ENCODE measurements at regions not wholly inside any gene's neighbourhood (a gene's known extent, or its start where the extent isn't known, plus 50 kb on each side); places are given as distances from the start of the nearest gene placed in this dataset.
"Not testable (repeated sequence)": the region's sequence is repeated elsewhere in the genome, so short reads cannot be mapped to it uniquely, and the experiment has no call there.

- Histone ChIP-seq H3K4me3 (no peak overlapping the region), H3K27ac (no peak overlapping the region), H3K4me1 (no peaks in the 10 kb centered on the region), H3K27me3 (no peaks in the 10 kb centered on the region), H3K9me3 (no peaks in the 10 kb centered on the region), H3K36me3 (no peaks in the 10 kb centered on the region)
- 89% methylated on average over 7 of the region's 12 CpGs for WGBS (ENCODE audit: insufficient coverage, low coverage, low lambda C conversion rate, missing lambda C conversion rate)
- ATAC-seq (no peak), DNase-seq (no peak)
- TF ChIP-seq POLR2A (IDR thresholded peaks at IDR 0.05) (no peak), CTCF (IDR thresholded peaks at IDR 0.05) (no peak)
- intact Hi-C loops (cut with DNase I): no loop called here
Measured at GRCh38 chr10:78602201-78602932, 466.4 kb upstream of the ZMIZ1 start.

- DNase-seq: no peak
- ATAC-seq: no peak
- H3K27me3 ChIP-seq: no peaks in the 10 kb centered on the region
- no peaks in the 10 kb centered on the region for H3K36me3 ChIP-seq
- H3K9me3 ChIP-seq: no peaks in the 10 kb centered on the region
- 100% methylated on average over 1 of the region's 9 CpGs for WGBS (ENCODE audit: insufficient coverage, low coverage, low lambda C conversion rate, missing lambda C conversion rate)
- no peak overlapping the region for H3K4me3 ChIP-seq
- TF ChIP-seq POLR2A (IDR thresholded peaks at IDR 0.05): no peak
- no peak for TF ChIP-seq CTCF (IDR thresholded peaks at IDR 0.05)
- intact Hi-C loops (cut with DNase I): no loop called here
- no peaks in the 10 kb centered on the region for H3K4me1 ChIP-seq
- H3K27ac ChIP-seq: no peak overlapping the region
Measured at GRCh38 chr10:78604286-78604685, 464.5 kb upstream of the ZMIZ1 start.

- 89% methylated on average over 3 of the region's 3 CpGs for WGBS (ENCODE audit: insufficient coverage, low coverage, low lambda C conversion rate, missing lambda C conversion rate)
- Histone ChIP-seq H3K36me3 (no peaks in the 10 kb centered on the region), H3K9me3 (no peaks in the 10 kb centered on the region), H3K27ac (no peak overlapping the region), H3K4me3 (no peak overlapping the region), H3K27me3 (no peaks in the 10 kb centered on the region), H3K4me1 (no peaks in the 10 kb centered on the region)
- ATAC-seq (no peak), DNase-seq (no peak)
- no peak for TF ChIP-seq POLR2A (IDR thresholded peaks at IDR 0.05)
- no peak for TF ChIP-seq CTCF (IDR thresholded peaks at IDR 0.05)
- intact Hi-C loops (cut with DNase I): no loop called here
Measured at GRCh38 chr10:78604721-78605120, 464.0 kb upstream of the ZMIZ1 start.

- H3K9me3 ChIP-seq: no peaks in the 10 kb centered on the region
- ATAC-seq (peak in 1 of 4 donors; percentile 76), DNase-seq (no peak)
- H3K4me1 ChIP-seq: no peaks in the 10 kb centered on the region
- H3K4me3 ChIP-seq: no peak overlapping the region
- WGBS (ENCODE audit: insufficient coverage, low coverage, low lambda C conversion rate, missing lambda C conversion rate): 41% methylated on average over 3 of the region's 4 CpGs
- no peaks in the 10 kb centered on the region for H3K36me3 ChIP-seq
- intact Hi-C loops (cut with DNase I): no loop called here
- no peaks in the 10 kb centered on the region for H3K27me3 ChIP-seq
- H3K27ac ChIP-seq: no peak overlapping the region
- TF ChIP-seq CTCF (IDR thresholded peaks at IDR 0.05): peak in 3 of 4 donors; percentile 12 to 16 (median 14)
- TF ChIP-seq POLR2A (IDR thresholded peaks at IDR 0.05): no peak
Measured at GRCh38 chr10:78605800-78606350, 462.9 kb upstream of the ZMIZ1 start.

DNA sequence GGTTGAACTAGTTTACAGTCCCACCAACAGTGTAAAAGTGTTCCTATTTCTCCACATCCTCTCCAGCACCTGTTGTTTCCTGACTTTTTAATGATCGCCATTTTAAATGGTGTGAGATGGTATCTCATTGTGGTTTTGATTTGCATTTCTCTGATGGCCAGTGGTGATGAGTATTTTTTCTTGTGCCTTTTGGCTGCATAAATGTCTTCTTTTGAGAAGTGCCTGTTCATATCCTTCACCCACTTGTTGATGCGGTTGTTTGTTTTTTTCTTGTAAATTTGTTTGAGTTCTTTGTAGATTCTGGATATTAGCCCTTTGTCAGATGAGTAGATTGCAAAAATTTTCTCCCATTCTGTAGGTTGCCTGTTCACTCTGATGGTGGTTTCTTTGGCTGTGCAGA lies 462.0 kb upstream of the ZMIZ1 start:
- H3K4me3 ChIP-seq; intact Hi-C loops (cut with DNase I); H3K4me1 ChIP-seq; H3K27ac ChIP-seq; ATAC-seq; DNase-seq; H3K36me3 ChIP-seq; H3K9me3 ChIP-seq; H3K27me3 ChIP-seq: not testable (repeated sequence)
- WGBS (ENCODE audit: insufficient coverage, low coverage, low lambda C conversion rate, missing lambda C conversion rate): 94% methylated on average over 2 of the region's 2 CpGs

Data from right lobe of liver (tissue), 6 donors.